Mesothelial cell of epicardium (in vitro differentiated cells): ENCODE measurements at regions not wholly inside any gene's neighbourhood (a gene's known extent, or its start where the extent isn't known, plus 50 kb on each side); places are given as distances from the start of the nearest gene placed in this dataset.

Experiments
- DNase-seq, 2 experiments: peaks; one replicate each; pipeline ENCODE4 v3.0.0; 2021; ENCODE audit warnings: low spot score in 2 of 2; ENCODE audit not compliant: unreplicated experiment in 2 of 2
- H3K27ac Mint-ChIP-seq: 2 replicates; pipeline ENCODE4 v1.8.0; 2021; ENCODE audit warnings: mixed read lengths
- H3K27me3 Mint-ChIP-seq: 2 replicates; pipeline ENCODE4 v1.8.0; 2021; ENCODE audit warnings: low read depth, mixed read lengths
- H3K36me3 Mint-ChIP-seq: 2 replicates; pipeline ENCODE4 v1.8.0; 2021; ENCODE audit warnings: mixed read lengths
- H3K4me1 Mint-ChIP-seq: 2 replicates; pipeline ENCODE4 v1.8.0; 2021; ENCODE audit warnings: mixed read lengths
- H3K4me3 Mint-ChIP-seq: 2 replicates; pipeline ENCODE4 v1.8.0; 2021; ENCODE audit warnings: mild to moderate bottlenecking, moderate library complexity, mixed read lengths
- H3K9me3 Mint-ChIP-seq: 2 replicates; pipeline ENCODE4 v1.8.0; 2021; ENCODE audit warnings: mixed read lengths
- CTCF ChIP-seq: fragments of 200-600 bp; sonication (generic); IDR thresholded peaks from one replicate; pipeline ENCODE4 v1.5.0; 2021; ENCODE audit warnings: antibody characterized with exemption; ENCODE audit not compliant: unreplicated experiment

DNA sequence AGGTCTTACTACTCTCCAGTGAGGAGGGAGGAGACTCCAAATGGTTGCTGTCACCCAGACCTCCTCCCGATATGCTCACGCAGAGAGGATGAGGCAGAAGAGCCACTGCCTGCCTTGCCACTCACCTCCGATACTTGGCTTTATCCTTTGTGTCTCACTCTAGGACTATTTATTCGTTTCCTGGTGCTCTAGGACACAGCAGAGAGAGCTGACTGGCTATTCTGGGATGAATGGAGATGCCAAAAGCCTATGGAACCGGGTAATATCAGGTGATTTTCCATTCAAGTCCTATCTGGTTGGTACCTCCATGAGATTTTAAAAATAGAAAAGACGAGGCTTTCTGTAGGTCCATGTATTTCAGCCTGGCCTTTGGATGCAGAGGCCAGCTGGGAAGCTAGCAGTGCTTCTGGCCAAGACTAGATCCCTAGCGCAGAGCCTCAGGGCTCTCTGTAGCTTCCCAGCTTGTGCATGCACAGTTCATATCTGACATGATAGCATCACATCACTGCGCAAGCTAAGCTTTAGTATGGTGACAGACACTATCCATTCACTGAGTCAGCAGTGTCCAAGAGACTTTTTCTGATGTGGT, 239.0 kb upstream of the ANKRD30A start:
- Mint-ChIP-seq H3K27ac (no peak overlapping the region), H3K27me3 (no peaks in the 10 kb centered on the region), H3K9me3 (peaks cover 15% of the 10 kb centered on the region), H3K36me3 (no peaks in the 10 kb centered on the region), H3K4me1 (no peaks in the 10 kb centered on the region), H3K4me3 (no peak overlapping the region)
- no peak for TF ChIP-seq CTCF
- no peak for DNase-seq

DNA sequence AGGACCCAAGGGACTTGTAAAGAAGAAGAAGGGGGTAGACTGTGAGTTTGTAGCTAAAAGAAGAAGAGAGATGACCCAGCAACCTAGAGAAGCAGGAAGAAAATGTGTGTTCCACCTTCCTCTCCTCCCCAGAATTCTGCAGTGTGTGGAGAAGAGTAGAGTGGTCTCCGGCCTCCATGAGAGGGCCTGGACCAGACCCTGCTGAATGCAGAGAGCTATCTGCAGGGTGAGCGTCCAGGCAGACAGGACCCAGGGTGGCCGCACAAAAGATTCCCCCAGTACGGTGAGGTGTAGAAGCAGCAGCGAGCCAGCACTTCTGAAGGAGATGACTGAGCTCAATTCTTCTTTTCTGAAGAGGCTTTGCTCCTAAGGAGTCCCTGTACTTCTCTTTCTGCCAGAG, 239.7 kb upstream of the ANKRD30A start:
- H3K9me3 Mint-ChIP-seq, result peaks cover 15% of the 10 kb centered on the region

GRCh38 chr10:36882781-36883180, 242.6 kb upstream of the ANKRD30A start:
- H3K36me3 Mint-ChIP-seq, result no peaks in the 10 kb centered on the region
- DNase-seq, result no peak
- peaks cover 16% of the 10 kb centered on the region for H3K9me3 Mint-ChIP-seq
- no peak for TF ChIP-seq CTCF
- no peaks in the 10 kb centered on the region for H3K4me1 Mint-ChIP-seq
- H3K4me3 Mint-ChIP-seq, result no peak overlapping the region
- H3K27ac Mint-ChIP-seq, result no peak overlapping the region
- peaks cover 7% of the 10 kb centered on the region for H3K27me3 Mint-ChIP-seq

More for the DNA sequence above, 239.7 kb upstream of the ANKRD30A start:
- no peak for DNase-seq
- Mint-ChIP-seq H3K4me3 (no peak overlapping the region), H3K36me3 (no peaks in the 10 kb centered on the region), H3K4me1 (no peaks in the 10 kb centered on the region), H3K27ac (no peak overlapping the region), H3K27me3 (no peaks in the 10 kb centered on the region)
- no peak for TF ChIP-seq CTCF

- Mint-ChIP-seq H3K4me3 (no peak overlapping the region), H3K36me3 (no peaks in the 10 kb centered on the region), H3K9me3 (peaks cover 18% of the 10 kb centered on the region), H3K4me1 (no peaks in the 10 kb centered on the region), H3K27me3 (peaks cover 11% of the 10 kb centered on the region), H3K27ac (no peak overlapping the region)
- no peak for TF ChIP-seq CTCF
- DNase-seq, result no peak
Observed at GRCh38 chr10:36880898-36881297, 244.5 kb upstream of the ANKRD30A start.

- no peak for DNase-seq
- H3K9me3 Mint-ChIP-seq, result peaks cover 14% of the 10 kb centered on the region
- TF ChIP-seq CTCF, result no peak
- no peaks in the 10 kb centered on the region for H3K4me1 Mint-ChIP-seq
- no peak overlapping the region for H3K4me3 Mint-ChIP-seq
- no peak overlapping the region for H3K27ac Mint-ChIP-seq
- no peaks in the 10 kb centered on the region for H3K36me3 Mint-ChIP-seq
- H3K27me3 Mint-ChIP-seq, result peaks cover 4% of the 10 kb centered on the region
Observed at GRCh38 chr10:36872702-36873393, 252.6 kb upstream of the ANKRD30A start.

DNA sequence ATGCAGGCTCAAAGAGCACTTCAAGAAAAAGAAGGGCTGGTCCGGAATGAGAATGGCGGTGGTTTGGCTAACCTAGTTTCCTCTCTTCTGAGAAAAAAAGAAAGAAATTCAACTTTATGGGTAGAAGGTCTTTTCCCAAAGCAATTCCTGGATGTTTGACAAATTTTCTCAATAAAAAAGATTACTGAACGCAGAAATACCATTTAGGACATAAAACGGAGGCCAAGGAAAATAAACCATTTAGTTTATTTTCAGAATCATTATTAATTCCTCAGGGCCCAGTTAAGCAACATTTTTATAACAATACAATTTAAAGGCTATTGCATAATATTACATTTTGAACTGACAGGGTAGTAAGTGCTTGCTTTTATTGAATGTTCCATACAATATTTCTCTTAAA, 284.6 kb upstream of the ANKRD30A start:
- Mint-ChIP-seq H3K27ac (no peak overlapping the region), H3K4me3 (no peak overlapping the region), H3K9me3 (peaks cover 36% of the 10 kb centered on the region), H3K27me3 (no peaks in the 10 kb centered on the region), H3K36me3 (no peaks in the 10 kb centered on the region), H3K4me1 (no peaks in the 10 kb centered on the region)
- no peak for DNase-seq
- TF ChIP-seq CTCF, result no peak
